Adrenal gland (tissue), 5 donors: ENCODE measurements at regions not wholly inside any gene's neighbourhood (a gene's known extent, or its start where the extent isn't known, plus 50 kb on each side); places are given as distances from the start of the nearest gene placed in this dataset.
"Not testable (repeated sequence)": the region's sequence is repeated elsewhere in the genome, so short reads cannot be mapped to it uniquely, and the experiment has no call there.

Experiments
- CTCF ChIP-seq, 6 experiments: fragments of 450-650 bp in 4 of 6; fragments of 200-600 bp in 2 of 6; sonication (generic) in 1 of 6; IDR thresholded peaks; 1 replicate in 5 of 6; 2 replicates in 1 of 6; pipeline versions ENCODE4 v1.5.1 to v1.8.0; 2016 to 2021; ENCODE audit warnings: antibody characterized with exemption in 6 of 6, mild to moderate bottlenecking in 2 of 6, moderate library complexity in 1 of 6
- POLR2A ChIP-seq, 2 donors: fragments of 450-650 bp; IDR thresholded peaks; one replicate each; pipeline ENCODE4 v1.6.1; 2017; ENCODE audit warnings: antibody characterized with exemption in 2 of 2, mild to moderate bottlenecking in 2 of 2, moderate library complexity in 1 of 2
- donor health status: DM: no; HTN: no; CAD: no.

GRCh38 chrX:91206785-91207184, 227.9 kb upstream of the PABPC5 start:
- not testable (repeated sequence) for TF ChIP-seq CTCF, POLR2A (IDR thresholded peaks at IDR 0.05)
